Left lung (tissue), 4 donors: ENCODE measurements at regions not wholly inside any gene's neighbourhood (a gene's known extent, or its start where the extent isn't known, plus 50 kb on each side); places are given as distances from the start of the nearest gene placed in this dataset.

Experiments used
- ATAC-seq: fragments of 200-7000 bp; cut with Tn5 transposase; one replicate; pipeline ENCODE4 v1.9.1; 2020; ENCODE audit warnings: moderate library complexity
- DNase-seq, 4 donors: peaks; one replicate each; pipeline ENCODE4 v3.0.0-alpha.2; 2013 to 2020
- H3K27ac ChIP-seq, 2 donors: fragments of 200-600 bp; sonication (generic) in 1 of 2; one replicate each; pipeline versions ENCODE4 v1.5.0 to v1.8.0; 2020 to 2021
- H3K27me3 ChIP-seq, 2 donors: fragments of 200-600 bp; sonication (generic) in 1 of 2; one replicate each; pipeline versions ENCODE4 v1.5.0 to v1.8.0; 2020 to 2021
- H3K36me3 ChIP-seq, 2 donors: fragments of 200-600 bp; sonication (generic) in 1 of 2; one replicate each; pipeline versions ENCODE4 v1.5.0 to v1.8.0; 2020 to 2021
- H3K4me1 ChIP-seq, 2 donors: fragments of 200-600 bp; one replicate each; pipeline ENCODE4 v1.8.0; 2021
- H3K4me3 ChIP-seq, 2 donors: fragments of 200-600 bp; sonication (generic) in 1 of 2; one replicate each; pipeline versions ENCODE4 v1.5.0 to v1.8.0; 2020 to 2021; ENCODE audit warnings: mild to moderate bottlenecking in 1 of 2
- H3K9me3 ChIP-seq, 2 donors: fragments of 200-600 bp; sonication (generic) in 1 of 2; one replicate each; pipeline versions ENCODE4 v1.5.0 to v1.8.0; 2020 to 2021
- CTCF ChIP-seq, 2 donors: fragments of 200-600 bp; sonication (generic) in 1 of 2; IDR thresholded peaks; one replicate each; pipeline versions ENCODE4 v1.5.0 to v1.8.0; 2021; ENCODE audit warnings: antibody characterized with exemption in 2 of 2
- intact Hi-C, 2 donors: fragments of 100-400 bp; cut with DNase I; formaldehyde crosslinking; loops; one replicate each; pipeline versions ENCODE4 v1.11.2 to v1.14.2; 2022
- donor health status: DM: no; HTN: yes; CAD: no.
- donor health status: DM: no; HTN: no; CAD: no.

DNA sequence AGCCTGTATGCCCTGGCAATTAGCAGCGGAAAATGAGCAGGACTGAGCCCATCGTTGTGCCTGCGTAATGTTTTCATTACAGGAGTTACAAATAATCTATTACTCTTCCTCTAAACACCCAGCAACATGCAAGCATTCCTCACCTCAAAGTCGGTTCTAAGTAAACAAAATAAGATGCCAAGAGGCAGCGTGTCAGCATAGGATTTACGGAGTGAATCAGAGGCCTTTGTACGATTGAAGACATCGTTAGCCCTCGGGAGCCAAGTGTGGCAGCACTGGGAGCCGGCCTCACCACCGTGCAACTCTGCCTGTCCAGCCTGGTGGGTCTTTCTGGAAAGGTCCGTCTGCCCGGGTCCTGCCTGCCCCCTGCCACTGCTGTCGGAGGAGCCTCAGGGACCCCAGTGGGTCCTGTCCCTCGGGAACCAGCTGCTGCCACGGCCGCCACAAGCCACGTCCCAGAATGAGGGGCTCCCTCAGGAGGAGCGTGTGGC lies 80.1 kb upstream of the CTDP1 start:
- intact Hi-C loops, result no loop called here
- DNase-seq (peak in 2 of 4 donors; percentile 19 to 69), ATAC-seq (peak; percentile 31)
- no peaks in the 10 kb centered on the region for H3K4me1 ChIP-seq
- H3K36me3 ChIP-seq, result no peaks in the 10 kb centered on the region
- TF ChIP-seq CTCF (IDR thresholded peaks at IDR 0.05), result no peak
- peaks cover 0 to 46% of the 10 kb centered on the region in 2 donors for H3K27me3 ChIP-seq
- no peak overlapping the region for H3K27ac ChIP-seq
- no peak overlapping the region for H3K4me3 ChIP-seq
- no peaks in the 10 kb centered on the region for H3K9me3 ChIP-seq

DNA sequence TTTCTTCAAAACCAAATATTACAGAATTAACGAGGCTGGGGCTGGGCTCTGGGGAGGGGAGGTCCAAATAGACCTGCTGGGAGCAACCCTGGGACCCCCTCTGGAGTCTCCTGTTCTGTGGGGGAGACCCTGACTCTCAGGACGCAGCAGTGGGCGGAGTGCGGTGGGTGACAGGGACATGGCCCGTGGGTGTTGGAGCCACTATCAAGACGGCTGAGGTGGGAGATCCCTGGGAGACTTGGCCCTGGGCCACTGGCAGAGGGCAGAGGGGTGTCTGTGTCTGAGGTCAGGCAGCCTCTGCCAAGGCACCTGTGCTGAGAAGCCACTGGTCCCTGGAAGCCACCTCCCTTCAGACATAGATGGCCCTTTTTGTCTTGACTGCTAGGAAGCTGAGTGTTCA lies 79.5 kb upstream of the CTDP1 start:
- TF ChIP-seq CTCF (IDR thresholded peaks at IDR 0.05), result no peak
- Histone ChIP-seq H3K36me3 (no peaks in the 10 kb centered on the region), H3K9me3 (no peaks in the 10 kb centered on the region), H3K4me3 (no peak overlapping the region), H3K27ac (no peak overlapping the region), H3K4me1 (no peaks in the 10 kb centered on the region), H3K27me3 (peaks cover 0 to 46% of the 10 kb centered on the region in 2 donors)
- ATAC-seq (no peak), DNase-seq (peak in 2 of 4 donors; percentile 26 to 49)
- intact Hi-C loops, result no loop called here

GRCh38 chr18:79600596-79600995 lies 79.0 kb upstream of the CTDP1 start:
- ATAC-seq, result no peak
- Histone ChIP-seq H3K4me3 (no peak overlapping the region), H3K27me3 (peaks cover 0 to 46% of the 10 kb centered on the region in 2 donors), H3K9me3 (no peaks in the 10 kb centered on the region), H3K4me1 (no peaks in the 10 kb centered on the region), H3K27ac (no peak overlapping the region), H3K36me3 (no peaks in the 10 kb centered on the region)
- TF ChIP-seq CTCF (IDR thresholded peaks at IDR 0.05), result no peak
- peak in 1 of 4 donors; percentile 12 for DNase-seq
- intact Hi-C loops, result no loop called here

- TF ChIP-seq CTCF (IDR thresholded peaks at IDR 0.05), result no peak
- Histone ChIP-seq H3K9me3 (no peaks in the 10 kb centered on the region), H3K4me3 (no peak overlapping the region), H3K4me1 (no peaks in the 10 kb centered on the region), H3K27me3 (peaks cover 0 to 42% of the 10 kb centered on the region in 2 donors), H3K27ac (no peak overlapping the region), H3K36me3 (no peaks in the 10 kb centered on the region)
- ATAC-seq (no peak), DNase-seq (no peak)
- intact Hi-C loops, result no loop called here
Measured at GRCh38 chr18:79601234-79601633, 78.4 kb upstream of the CTDP1 start.

GRCh38 chr18:79603321-79604204 lies 76.0 kb upstream of the CTDP1 start:
- no peak overlapping the region for H3K27ac ChIP-seq
- peaks cover 0 to 41% of the 10 kb centered on the region in 2 donors for H3K27me3 ChIP-seq
- TF ChIP-seq CTCF (IDR thresholded peaks at IDR 0.05), result no peak
- no peak overlapping the region for H3K4me3 ChIP-seq
- intact Hi-C loops, result no loop called here
- H3K36me3 ChIP-seq, result no peaks in the 10 kb centered on the region
- no peaks in the 10 kb centered on the region for H3K9me3 ChIP-seq
- ATAC-seq (no peak), DNase-seq (peak in 2 of 4 donors; percentile 26 to 78)
- H3K4me1 ChIP-seq, result no peaks in the 10 kb centered on the region
